ENCODE measurements at regions not wholly inside any gene's neighbourhood (a gene's known extent, or its start where the extent isn't known, plus 50 kb on each side); places are given as distances from the start of the nearest gene placed in this dataset.

GRCh38 chr2:61759005-61759404 is 94.9 kb downstream of the FAM161A start:
- TF ChIP-seq ZNF384 (IDR thresholded peaks at IDR 0.05) (no peak), SP1 (IDR thresholded peaks at IDR 0.05) (no peak), BHLHE40 (IDR thresholded peaks at IDR 0.05; ENCODE audit: borderline replicate concordance) (no peak), L3MBTL2 (conservative IDR thresholded peaks at IDR 0.05) (no peak), ARNT (IDR thresholded peaks at IDR 0.05) (no peak), TARDBP (IDR thresholded peaks at IDR 0.05) (no peak), FOXK2 (IDR thresholded peaks at IDR 0.05) (no peak), NFRKB (IDR thresholded peaks at IDR 0.05) (no peak), ELF4 (IDR thresholded peaks at IDR 0.05) (no peak), CTBP1 (IDR thresholded peaks at IDR 0.05; ENCODE audit: borderline replicate concordance) (no peak), FOXM1 (IDR thresholded peaks at IDR 0.05; ENCODE audit: borderline replicate concordance) (no peak), FOXA1 (IDR thresholded peaks at IDR 0.05) (no peak)
